H1 (cell line): ENCODE measurements at regions not wholly inside any gene's neighbourhood (a gene's known extent, or its start where the extent isn't known, plus 50 kb on each side); places are given as distances from the start of the nearest gene placed in this dataset.

Source experiments
- ATF3 ChIP-seq: IDR thresholded peaks from 2 replicates; pipeline ENCODE4 v1.6.1; 2011; ENCODE audit warnings: low read depth, mild to moderate bottlenecking, low read length; ENCODE audit not compliant: insufficient read depth
- CEBPB ChIP-seq: IDR thresholded peaks from 2 replicates; pipeline ENCODE4 v1.6.1; 2012; ENCODE audit warnings: low read depth, low read length
- CREB1 ChIP-seq: IDR thresholded peaks from 2 replicates; pipeline ENCODE4 v1.6.1; 2012; ENCODE audit warnings: inconsistent platforms
- CTCF ChIP-seq, 3 experiments: IDR thresholded peaks; 1 replicate in 2 of 3; 2 replicates in 1 of 3; pipeline versions ENCODE4 v1.5.1 to v1.6.1; 2011; ENCODE audit warnings: low read length in 3 of 3, mild to moderate bottlenecking in 3 of 3, inconsistent platforms in 2 of 3, low read depth in 1 of 3, moderate library complexity in 1 of 3; ENCODE audit not compliant: insufficient read depth in 1 of 3; ENCODE audit errors: control extremely low read depth in 1 of 3
- EP300 ChIP-seq, 2 experiments: IDR thresholded peaks; 1 replicate in 1 of 2; 2 replicates in 1 of 2; pipeline ENCODE4 v1.6.1; 2011 to 2012; ENCODE audit warnings: low read depth in 2 of 2, low read length in 2 of 2, mild to moderate bottlenecking in 2 of 2, borderline replicate concordance in 1 of 2, inconsistent platforms in 1 of 2, moderate library complexity in 1 of 2
- JUN ChIP-seq: IDR thresholded peaks from 2 replicates; pipeline ENCODE4 v1.6.1; 2011; ENCODE audit warnings: low read depth, mild to moderate bottlenecking, improper control_type of control experiment, low read length
- MAX ChIP-seq: IDR thresholded peaks from 2 replicates; pipeline ENCODE4 v1.6.1; 2012; ENCODE audit warnings: inconsistent platforms
- NRF1 ChIP-seq: IDR thresholded peaks from 2 replicates; pipeline ENCODE4 v1.6.1; 2011; ENCODE audit warnings: mild to moderate bottlenecking, low read depth, low read length, improper control_type of control experiment
- PHF8 ChIP-seq: fragments of 200-600 bp; sonication (generic); conservative IDR thresholded peaks from 2 replicates; pipeline ENCODE4 v1.7.1; 2012; ENCODE audit warnings: low read depth, mild to moderate bottlenecking, inconsistent platforms, low read length, moderate library complexity
- POLR2A ChIP-seq, 2 experiments: IDR thresholded peaks; 1 replicate in 1 of 2; 2 replicates in 1 of 2; pipeline ENCODE4 v1.6.1; 2011; ENCODE audit warnings: low read depth in 2 of 2, low read length in 2 of 2, mild to moderate bottlenecking in 2 of 2; ENCODE audit errors: control extremely low read depth in 1 of 2
- POLR2AphosphoS5 ChIP-seq: IDR thresholded peaks from 2 replicates; pipeline ENCODE4 v1.6.1; 2011; ENCODE audit warnings: low read depth, low read length
- RFX5 ChIP-seq: IDR thresholded peaks from 2 replicates; pipeline ENCODE4 v1.6.1; 2011; ENCODE audit warnings: low read depth, low read length, improper control_type of control experiment, borderline replicate concordance
- RNF2 ChIP-seq: fragments of 200-900, 300-1000 bp; sonication (generic); IDR thresholded peaks from 2 replicates; pipeline ENCODE4 v1.7.1; 2016; ENCODE audit warnings: borderline replicate concordance, low read depth, mild to moderate bottlenecking, antibody characterized with exemption, low read length; ENCODE audit not compliant: poor library complexity, severe bottlenecking; ENCODE audit errors: missing control alignments
- YY1 ChIP-seq: IDR thresholded peaks from 2 replicates; pipeline ENCODE4 v1.6.1; 2011; ENCODE audit warnings: low read depth, mild to moderate bottlenecking, low read length

- TF ChIP-seq RNF2 (no peak), CTCF (IDR thresholded peaks at IDR 0.05; ENCODE audit: control extremely low read depth in 1 of 3, insufficient read depth in 1 of 3, low read depth in 1 of 3, low read length in 3 of 3) (no peak), CREB1 (no peak), CEBPB (no peak), POLR2AphosphoS5 (no peak), POLR2A (IDR thresholded peaks at IDR 0.05; ENCODE audit: control extremely low read depth in 1 of 2, low read depth in 2 of 2, low read length in 2 of 2) (no peak), PHF8 (no peak), EP300 (IDR thresholded peaks at IDR 0.05; ENCODE audit: borderline replicate concordance in 1 of 2, low read depth in 2 of 2, low read length in 2 of 2) (no peak), RFX5 (no peak), JUN (no peak), MAX (no peak), YY1 (no peak), ATF3 (no peak), NRF1 (no peak)
Observed at GRCh38 chrX:20680998-20681397, 414.3 kb upstream of the RPS6KA3 start.
